ENCODE measurements at regions not wholly inside any gene's neighbourhood (a gene's known extent, or its start where the extent isn't known, plus 50 kb on each side); places are given as distances from the start of the nearest gene placed in this dataset.
A peak's percentile ranks its signal among the peaks of the same experiment; 100 is the strongest.

DNA sequence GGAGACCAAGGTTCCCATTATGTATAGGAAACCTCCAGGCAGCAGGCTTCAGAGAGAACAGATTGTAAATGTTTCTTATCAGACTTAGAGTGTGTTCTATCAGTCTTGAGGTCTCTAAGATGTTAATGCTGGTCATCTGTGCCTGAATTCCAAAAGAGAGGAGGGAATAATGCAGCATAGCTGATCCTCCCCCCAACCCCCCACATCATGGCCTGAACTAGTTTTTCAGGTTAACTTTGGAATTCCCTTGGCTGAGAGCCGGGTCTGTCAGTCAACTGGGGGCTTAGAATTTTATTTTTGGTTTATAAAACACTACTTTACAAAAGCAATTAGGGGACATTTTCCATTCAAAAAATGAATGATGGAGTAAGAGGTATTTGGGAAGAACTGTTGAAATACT, 184.3 kb downstream of the NEBL start:
- peak; percentile 38; the same call in 1 of the 2 replicates for ATAC-seq
- ChIA-PET POLR2A (no interaction called here), CTCF (no interaction called here)
- DNase-seq (ENCODE audit: low spot score) = no peak
- H3K4me1 Mint-ChIP-seq = peaks cover 16% of the 10 kb centered on the region
- H3K9me3 Mint-ChIP-seq = no peaks in the 10 kb centered on the region
- no peak overlapping the region for H3K27ac Mint-ChIP-seq
- H3K36me3 Mint-ChIP-seq = no peaks in the 10 kb centered on the region
- no peak overlapping the region for H3K4me3 Mint-ChIP-seq
- H3K27me3 Mint-ChIP-seq (ENCODE audit: low read depth) = peaks cover 40% of the 10 kb centered on the region
- no peak for TF ChIP-seq ATF3 (CRISPR knock-in tag; conservative IDR thresholded peaks at IDR 0.05)
- no peak for TF ChIP-seq ZMAT4 (CRISPR knock-in tag; IDR thresholded peaks at IDR 0.05)
- TF ChIP-seq, protein P1, sequence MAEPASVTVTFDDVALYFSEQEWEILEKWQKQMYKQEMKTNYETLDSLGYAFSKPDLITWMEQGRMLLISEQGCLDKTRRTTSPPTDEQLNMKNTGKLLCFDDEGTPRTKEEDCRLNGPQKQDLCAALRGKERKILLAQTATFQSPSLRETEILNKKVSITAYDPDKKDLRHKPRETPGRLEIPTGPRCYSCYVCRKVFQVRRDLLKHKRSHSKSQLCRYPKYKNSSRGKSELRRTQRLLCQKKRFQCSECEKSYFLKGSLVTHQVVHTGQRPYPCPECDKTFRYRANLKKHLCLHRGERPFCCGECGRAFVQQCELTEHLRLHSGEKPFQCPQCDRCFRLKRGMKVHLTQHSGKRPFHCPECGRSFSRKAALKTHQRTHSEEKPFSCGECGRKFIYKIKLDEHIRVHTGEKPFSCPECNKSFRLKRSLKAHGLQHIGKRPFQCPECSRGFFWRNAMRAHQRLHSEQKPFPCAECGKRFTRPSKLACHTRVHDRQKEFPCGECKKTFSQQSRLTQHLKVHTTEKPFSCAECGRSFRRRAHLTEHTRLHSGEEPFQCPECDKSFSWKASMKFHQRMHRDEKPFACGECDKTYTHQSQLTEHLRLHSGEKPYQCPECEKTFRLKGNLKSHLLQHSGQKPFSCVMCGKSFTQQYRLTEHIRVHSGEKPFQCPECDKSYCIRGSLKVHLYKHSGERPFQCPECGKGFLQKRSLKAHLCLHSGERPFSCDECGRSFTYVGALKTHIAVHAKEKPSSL (CRISPR knock-in tag; conservative IDR thresholded peaks at IDR 0.05) = no peak
- no peak for TF ChIP-seq ATF1 (CRISPR knock-in tag; IDR thresholded peaks at IDR 0.05)
- TF ChIP-seq IRF2 (CRISPR knock-in tag; IDR thresholded peaks at IDR 0.05; ENCODE audit: borderline replicate concordance, low read depth) = no peak
- no peak for TF ChIP-seq MXD4 (CRISPR knock-in tag; IDR thresholded peaks at IDR 0.05; ENCODE audit: borderline replicate concordance)
- no peak for TF ChIP-seq ZNF532 (CRISPR knock-in tag; IDR thresholded peaks at IDR 0.05; ENCODE audit: borderline replicate concordance)

DNA sequence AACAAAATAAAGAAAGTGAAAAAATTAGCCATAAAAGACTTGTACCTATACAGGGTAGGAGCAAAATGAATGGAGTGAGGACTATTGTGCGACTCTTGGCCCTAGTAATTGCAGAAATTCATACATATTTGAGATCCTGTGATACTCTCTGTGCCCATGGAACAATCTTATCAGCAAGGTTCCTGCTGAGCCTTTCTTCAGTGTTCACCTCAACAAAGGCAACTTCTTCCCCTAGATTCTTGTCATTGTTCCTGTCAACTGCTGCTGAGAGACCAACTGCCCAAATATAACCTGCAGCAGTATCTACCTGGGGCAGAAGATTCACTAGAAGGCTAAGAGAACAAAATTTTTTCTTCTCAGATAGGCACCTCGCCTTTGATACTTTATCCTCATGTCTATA, 187.4 kb downstream of the NEBL start:
- H3K9me3 Mint-ChIP-seq = peaks cover 7% of the 10 kb centered on the region
- DNase-seq (ENCODE audit: low spot score) = no peak
- ATAC-seq = no peak
- peaks cover 66% of the 10 kb centered on the region for H3K27me3 Mint-ChIP-seq (ENCODE audit: low read depth)
- no peak overlapping the region for H3K4me3 Mint-ChIP-seq
- no peak overlapping the region for H3K27ac Mint-ChIP-seq
- H3K36me3 Mint-ChIP-seq = no peaks in the 10 kb centered on the region
- ChIA-PET POLR2A (no interaction called here), CTCF (no interaction called here)
- H3K4me1 Mint-ChIP-seq = peaks cover 16% of the 10 kb centered on the region
- TF ChIP-seq, protein P2, sequence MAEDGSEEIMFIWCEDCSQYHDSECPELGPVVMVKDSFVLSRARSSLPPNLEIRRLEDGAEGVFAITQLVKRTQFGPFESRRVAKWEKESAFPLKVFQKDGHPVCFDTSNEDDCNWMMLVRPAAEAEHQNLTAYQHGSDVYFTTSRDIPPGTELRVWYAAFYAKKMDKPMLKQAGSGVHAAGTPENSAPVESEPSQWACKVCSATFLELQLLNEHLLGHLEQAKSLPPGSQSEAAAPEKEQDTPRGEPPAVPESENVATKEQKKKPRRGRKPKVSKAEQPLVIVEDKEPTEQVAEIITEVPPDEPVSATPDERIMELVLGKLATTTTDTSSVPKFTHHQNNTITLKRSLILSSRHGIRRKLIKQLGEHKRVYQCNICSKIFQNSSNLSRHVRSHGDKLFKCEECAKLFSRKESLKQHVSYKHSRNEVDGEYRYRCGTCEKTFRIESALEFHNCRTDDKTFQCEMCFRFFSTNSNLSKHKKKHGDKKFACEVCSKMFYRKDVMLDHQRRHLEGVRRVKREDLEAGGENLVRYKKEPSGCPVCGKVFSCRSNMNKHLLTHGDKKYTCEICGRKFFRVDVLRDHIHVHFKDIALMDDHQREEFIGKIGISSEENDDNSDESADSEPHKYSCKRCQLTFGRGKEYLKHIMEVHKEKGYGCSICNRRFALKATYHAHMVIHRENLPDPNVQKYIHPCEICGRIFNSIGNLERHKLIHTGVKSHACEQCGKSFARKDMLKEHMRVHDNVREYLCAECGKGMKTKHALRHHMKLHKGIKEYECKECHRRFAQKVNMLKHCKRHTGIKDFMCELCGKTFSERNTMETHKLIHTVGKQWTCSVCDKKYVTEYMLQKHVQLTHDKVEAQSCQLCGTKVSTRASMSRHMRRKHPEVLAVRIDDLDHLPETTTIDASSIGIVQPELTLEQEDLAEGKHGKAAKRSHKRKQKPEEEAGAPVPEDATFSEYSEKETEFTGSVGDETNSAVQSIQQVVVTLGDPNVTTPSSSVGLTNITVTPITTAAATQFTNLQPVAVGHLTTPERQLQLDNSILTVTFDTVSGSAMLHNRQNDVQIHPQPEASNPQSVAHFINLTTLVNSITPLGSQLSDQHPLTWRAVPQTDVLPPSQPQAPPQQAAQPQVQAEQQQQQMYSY (CRISPR knock-in tag; IDR thresholded peaks at IDR 0.05) = no peak
- TF ChIP-seq ZNF281 (CRISPR knock-in tag; IDR thresholded peaks at IDR 0.05) (no peak), OVOL2 (CRISPR knock-in tag; IDR thresholded peaks at IDR 0.05; ENCODE audit: borderline replicate concordance) (no peak), FOXK1 (CRISPR knock-in tag; IDR thresholded peaks at IDR 0.05) (no peak), TP53 (CRISPR knock-in tag; IDR thresholded peaks at IDR 0.05) (no peak), PRRX2 (CRISPR knock-in tag; IDR thresholded peaks at IDR 0.05) (no peak), ZNF423 (CRISPR knock-in tag; IDR thresholded peaks at IDR 0.05) (no peak), RORB (CRISPR knock-in tag; IDR thresholded peaks at IDR 0.05) (no peak), ZBTB21 (CRISPR knock-in tag; IDR thresholded peaks at IDR 0.05; ENCODE audit: borderline replicate concordance) (no peak), ZNF317 (CRISPR knock-in tag; IDR thresholded peaks at IDR 0.05; ENCODE audit: borderline replicate concordance, low read depth) (no peak), KAT7 (CRISPR knock-in tag; IDR thresholded peaks at IDR 0.05; ENCODE audit: borderline replicate concordance) (no peak)
- TF ChIP-seq, protein P3, sequence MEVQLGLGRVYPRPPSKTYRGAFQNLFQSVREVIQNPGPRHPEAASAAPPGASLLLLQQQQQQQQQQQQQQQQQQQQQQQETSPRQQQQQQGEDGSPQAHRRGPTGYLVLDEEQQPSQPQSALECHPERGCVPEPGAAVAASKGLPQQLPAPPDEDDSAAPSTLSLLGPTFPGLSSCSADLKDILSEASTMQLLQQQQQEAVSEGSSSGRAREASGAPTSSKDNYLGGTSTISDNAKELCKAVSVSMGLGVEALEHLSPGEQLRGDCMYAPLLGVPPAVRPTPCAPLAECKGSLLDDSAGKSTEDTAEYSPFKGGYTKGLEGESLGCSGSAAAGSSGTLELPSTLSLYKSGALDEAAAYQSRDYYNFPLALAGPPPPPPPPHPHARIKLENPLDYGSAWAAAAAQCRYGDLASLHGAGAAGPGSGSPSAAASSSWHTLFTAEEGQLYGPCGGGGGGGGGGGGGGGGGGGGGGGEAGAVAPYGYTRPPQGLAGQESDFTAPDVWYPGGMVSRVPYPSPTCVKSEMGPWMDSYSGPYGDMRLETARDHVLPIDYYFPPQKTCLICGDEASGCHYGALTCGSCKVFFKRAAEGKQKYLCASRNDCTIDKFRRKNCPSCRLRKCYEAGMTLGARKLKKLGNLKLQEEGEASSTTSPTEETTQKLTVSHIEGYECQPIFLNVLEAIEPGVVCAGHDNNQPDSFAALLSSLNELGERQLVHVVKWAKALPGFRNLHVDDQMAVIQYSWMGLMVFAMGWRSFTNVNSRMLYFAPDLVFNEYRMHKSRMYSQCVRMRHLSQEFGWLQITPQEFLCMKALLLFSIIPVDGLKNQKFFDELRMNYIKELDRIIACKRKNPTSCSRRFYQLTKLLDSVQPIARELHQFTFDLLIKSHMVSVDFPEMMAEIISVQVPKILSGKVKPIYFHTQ (CRISPR knock-in tag; IDR thresholded peaks at IDR 0.05) = no peak

All from WTC11 (cell line).